Stimulated activated CD8-positive, alpha-beta memory T cell treated with anti-CD3 and anti-CD28 coated beads, Interleukin-4, amount 100 ng/mL, for 48 hours (primary cell): ENCODE measurements at regions not wholly inside any gene's neighbourhood (a gene's known extent, or its start where the extent isn't known, plus 50 kb on each side); places are given as distances from the start of the nearest gene placed in this dataset.

Experiments
- DNase-seq: peaks from one replicate; pipeline ENCODE4 v3.0.0-alpha.2; 2020

DNA sequence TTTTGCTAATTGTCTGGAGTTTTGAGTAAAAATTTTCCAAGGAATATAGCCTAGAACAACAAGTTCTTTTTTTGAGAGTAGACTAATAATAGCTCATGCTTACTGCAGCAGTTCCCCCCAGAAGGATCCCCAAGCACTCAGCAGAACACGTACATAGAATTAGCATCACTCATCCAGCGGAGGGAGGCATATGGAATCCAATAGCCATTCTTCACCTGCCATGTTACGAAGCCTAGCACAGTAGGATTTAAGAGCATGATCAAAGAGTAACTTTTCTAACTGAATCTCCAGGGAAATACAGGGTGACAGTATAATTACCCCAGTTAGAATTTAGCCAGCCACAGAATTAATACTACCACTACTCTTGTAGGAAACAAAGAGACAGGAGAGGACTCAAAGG, 511.7 kb upstream of the NOX3 start:
- no peak for DNase-seq

DNA sequence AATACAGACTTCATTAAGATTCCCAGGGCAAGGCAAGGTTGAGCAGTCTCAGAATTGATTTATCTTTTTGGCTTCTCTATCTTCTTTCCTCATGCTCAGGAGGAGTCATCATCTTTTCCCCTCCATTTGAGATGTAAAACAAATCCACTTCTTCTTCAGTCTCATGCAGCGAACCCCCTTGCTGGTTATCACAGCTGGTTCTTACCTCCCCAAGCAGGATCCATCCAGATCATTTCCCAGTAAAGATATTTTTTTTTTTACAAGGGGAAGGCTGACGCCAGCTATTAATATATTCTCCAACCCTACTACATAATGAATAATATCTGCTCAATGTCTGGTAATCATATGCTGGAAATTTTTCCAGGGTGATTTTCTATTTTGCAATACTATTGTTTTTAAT, 508.9 kb upstream of the NOX3 start:
- no peak for DNase-seq

DNA sequence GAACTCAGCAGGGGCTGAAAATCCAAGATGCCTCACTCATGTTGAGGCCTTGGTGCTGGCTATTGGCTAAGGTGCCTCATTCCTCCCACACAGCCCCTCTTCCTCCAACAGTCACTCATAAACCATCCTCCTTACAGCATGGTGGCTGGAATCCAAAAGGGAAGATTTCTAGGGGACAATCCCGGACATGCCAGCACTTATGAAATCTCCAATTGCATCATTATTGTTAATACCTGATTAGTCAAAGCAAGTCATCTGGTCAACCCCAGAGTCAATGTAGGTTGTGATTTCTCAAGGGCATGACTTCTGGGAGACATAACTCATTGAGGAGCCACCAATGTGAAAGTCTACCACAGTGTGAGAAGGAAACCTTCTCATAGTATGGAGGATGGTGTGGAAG, 506.6 kb upstream of the NOX3 start:
- no peak for DNase-seq

GRCh38 chr6:155959898-155960495, 504.4 kb upstream of the NOX3 start:
- DNase-seq = no peak

DNA sequence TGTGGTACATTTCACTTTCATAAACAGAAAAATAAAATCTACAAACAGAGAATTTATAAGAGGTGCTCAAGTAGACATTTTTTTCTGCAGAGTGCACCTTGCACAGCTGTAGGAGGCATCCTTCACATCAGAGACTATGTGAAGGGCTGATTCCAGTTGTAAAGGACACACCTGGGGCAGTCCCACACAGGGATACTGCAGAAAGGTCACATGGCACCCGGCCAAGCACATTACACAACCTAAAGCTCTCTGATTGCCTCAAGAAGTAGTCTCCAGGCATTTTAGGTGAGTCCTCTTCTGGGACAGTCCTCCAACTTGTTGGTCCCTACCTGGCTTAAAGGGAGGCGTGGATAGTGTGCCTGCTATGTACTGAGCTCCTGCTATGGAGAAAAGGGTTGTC, 502.9 kb upstream of the NOX3 start:
- DNase-seq = no peak

- no peak for DNase-seq
Observed at GRCh38 chr6:155955038-155955437, 499.4 kb upstream of the NOX3 start.

- DNase-seq = no peak
Observed at GRCh38 chr6:155954149-155954548, 498.5 kb upstream of the NOX3 start.

GRCh38 chr6:155949256-155949655, 493.6 kb upstream of the NOX3 start:
- DNase-seq = no peak

DNA sequence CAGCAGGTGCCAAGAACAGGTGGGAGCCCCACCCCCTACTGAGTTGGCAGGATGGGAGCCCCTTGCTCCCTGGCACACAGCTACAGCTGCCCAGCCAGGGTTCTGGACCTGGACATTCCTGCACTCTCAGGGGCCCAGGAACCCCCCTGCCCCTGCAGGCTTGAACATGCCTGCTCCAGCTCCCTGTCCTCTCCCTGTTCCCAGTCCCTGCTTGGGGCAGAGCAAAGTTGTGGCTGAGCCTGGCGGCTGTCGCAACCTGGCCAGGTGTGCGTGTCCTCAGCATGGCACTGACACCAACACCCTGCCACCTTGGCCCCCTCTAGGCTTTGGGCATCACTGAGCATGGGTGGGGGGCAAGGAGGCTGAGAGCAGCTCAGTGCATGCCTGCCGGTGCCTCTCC, 491.2 kb upstream of the NOX3 start:
- DNase-seq = no peak

DNA sequence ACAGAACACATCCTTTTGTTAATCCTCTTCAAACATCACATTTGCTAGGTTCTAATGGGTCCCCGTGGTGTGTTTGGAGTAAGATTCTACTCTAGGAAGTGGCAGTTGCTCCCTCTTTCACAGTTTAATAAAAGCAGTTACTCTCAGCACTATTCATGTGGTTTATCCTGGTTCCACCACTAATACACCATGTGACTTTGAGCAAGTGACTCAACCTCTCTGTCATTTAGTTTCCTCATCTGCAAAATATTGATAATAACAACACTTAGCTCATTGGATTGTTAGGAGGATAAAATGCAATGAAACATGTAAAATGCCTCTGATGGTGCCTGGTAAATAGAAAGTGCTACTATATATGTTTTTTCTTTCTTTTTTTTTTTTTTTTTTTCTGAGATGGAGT, 488.0 kb upstream of the NOX3 start:
- no peak for DNase-seq

DNA sequence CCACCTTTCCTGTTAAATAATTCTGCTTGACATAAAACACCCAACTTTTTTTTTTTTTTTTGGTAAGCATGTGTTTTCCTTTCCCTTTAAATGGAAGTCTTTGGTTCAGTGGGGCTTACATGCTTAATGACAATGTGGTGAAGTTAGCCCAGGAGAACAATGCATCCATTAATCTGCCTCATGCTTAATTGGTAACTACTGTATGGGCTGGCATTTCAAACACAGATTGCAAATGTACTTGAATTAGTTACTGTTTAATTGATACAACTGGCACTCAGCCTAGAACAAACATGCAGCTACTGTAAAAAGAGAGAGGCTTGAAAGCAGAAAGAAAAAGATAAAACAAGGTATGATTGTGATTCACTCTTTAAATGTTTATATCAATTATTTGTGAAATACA, 483.6 kb upstream of the NOX3 start:
- DNase-seq = no peak

DNA sequence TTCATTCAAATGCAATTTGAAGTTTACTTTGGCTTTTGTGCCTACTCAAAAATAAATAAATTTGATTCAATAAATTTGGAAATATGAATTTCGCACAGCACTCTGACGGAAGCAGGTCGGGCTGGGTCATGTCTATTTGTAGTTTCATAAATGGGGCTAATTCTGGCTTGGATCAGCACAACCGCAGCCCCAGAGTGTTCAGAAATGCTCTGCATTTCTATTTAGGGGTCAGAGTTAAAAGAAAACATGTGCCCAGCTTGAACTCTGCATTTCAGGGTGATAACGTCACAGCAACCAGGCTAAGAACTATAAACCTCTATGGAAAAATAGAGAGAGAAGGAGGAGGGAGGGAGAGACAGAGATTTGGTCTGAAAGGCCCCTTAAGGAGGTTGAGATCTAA, 480.9 kb upstream of the NOX3 start:
- DNase-seq = no peak

DNA sequence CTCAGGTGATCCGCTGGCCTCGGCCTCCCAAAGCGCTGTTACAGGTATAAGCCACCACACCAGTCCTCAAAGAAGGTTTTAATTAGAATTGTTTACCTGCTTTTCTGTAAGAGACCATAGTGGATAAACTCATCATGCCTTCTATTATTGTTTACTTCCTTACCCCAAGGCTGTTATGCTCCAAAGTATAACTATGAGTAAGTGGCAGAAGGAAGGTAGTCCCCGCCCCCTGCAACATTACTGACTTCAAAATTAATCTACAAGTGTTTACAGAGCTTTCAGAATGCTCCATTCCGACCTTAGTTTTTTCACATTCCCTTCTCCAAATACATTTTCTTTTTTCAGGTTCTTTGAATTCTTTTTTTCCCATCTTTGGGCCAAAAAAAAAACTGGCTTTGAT, 480.5 kb upstream of the NOX3 start:
- DNase-seq = no peak

DNA sequence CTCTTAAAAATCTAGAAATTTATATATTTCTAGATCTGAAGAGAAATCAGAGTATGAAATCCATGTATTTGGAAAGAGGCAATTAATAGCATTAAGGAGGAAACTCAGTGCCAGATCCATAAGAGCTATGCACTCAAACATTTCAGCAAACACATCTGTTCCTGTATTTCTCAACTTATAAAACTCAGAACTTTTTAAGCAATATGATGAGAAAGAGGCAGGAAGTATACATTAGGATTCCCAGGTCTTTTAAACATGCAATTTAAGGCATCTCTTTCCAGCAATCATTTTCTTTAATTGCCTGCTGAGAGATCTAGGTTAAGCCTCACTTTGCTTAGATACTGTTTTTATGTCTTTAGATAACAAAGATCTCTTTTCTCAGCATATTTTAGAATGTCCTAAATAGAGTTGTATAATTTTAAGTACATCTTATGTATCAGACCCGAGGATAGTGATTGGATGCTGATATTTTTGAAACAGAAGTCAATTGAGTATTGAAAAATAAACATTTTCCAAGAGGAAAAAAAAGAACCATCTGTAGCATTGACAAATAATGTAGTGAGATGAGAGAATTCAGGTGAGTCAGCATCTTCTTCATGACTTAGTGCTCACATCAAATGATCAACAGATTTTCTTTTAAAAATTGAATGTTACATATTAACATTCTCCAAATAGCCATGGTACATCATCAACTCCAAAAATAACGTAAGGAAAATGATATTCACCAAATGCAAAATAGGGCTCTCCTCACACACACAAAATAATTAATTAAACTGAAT, 461.4 kb upstream of the NOX3 start:
- DNase-seq = no peak

DNA sequence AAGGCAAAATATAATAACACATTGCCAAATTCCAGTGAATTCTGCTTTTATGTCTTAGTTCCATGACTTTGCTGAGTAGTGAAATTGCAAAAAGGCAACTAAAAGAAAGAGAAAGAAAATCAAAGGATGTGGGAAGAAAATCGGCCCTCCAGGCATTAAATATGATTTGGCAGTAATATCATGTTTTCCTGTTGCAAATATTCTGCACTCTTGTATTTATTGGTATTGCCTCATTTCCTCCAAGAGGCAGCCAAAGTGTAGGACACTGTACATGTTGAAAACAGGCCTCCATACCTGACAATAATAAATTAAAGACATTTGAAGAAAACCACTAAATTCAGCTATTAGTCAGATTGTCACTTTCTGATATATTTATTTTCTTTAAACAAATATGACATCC, 460.0 kb upstream of the NOX3 start:
- no peak for DNase-seq

GRCh38 chr6:155913816-155914215, 458.2 kb upstream of the NOX3 start:
- DNase-seq = no peak

DNA sequence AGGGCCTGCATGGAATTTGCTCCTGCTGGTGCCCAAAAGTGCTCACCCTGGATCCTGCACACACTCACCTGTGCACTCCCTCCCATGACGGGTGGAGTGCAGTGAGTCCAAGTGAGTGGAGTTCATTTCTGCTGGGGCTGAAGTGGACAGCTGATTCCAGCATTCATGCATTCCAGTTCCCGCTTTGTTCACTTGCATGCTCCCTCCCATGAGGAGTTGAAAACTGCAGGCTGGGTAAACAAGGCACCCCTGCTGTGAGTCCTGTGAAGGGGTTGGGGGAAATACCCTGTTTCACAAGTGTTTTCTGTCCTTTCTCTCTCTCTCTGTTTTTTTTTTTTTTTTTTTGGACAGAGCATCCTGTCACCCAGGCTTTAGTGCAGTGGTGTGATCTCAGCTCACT, 454.1 kb upstream of the NOX3 start:
- no peak for DNase-seq

- DNase-seq = no peak
Observed at GRCh38 chr6:155895641-155896040, 440.0 kb upstream of the NOX3 start.

DNA sequence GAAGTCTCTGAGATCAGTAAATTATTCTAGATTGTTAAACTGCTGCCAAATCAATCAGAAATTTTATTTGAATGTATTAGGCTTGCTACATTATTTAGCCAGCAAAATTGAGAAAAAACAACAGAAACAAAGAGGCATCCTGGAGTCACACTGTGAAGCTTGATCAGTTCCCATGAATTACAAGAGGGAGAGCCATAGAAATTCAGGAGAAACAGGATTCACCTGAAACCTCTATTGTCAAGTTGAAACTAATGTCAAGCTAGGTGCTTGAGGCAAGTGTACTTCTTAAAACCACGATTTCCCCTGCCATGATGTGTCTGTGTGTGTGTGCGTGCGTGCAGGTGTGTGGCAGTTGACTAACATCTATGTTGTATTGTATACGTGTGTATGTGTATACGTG, 439.1 kb upstream of the NOX3 start:
- DNase-seq = no peak

DNA sequence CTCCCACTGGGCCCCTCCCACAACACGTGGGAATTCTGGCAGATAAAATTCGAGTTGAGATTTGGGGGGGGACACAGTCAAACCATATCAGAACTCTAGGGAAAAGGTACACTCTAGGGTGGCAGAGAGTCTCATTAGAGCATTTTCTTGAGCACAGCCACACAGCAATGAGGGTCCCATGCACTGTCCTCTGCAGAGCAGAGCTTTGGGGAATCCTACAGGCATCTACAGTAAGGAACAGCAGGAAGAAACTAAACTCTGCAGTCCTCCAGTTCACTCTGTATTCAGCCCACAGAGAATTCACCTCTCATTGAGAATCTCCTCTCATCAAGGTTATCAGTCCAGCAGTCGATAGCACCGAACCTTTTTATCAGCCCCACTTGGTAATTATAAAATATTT, 438.6 kb upstream of the NOX3 start:
- DNase-seq = no peak

GRCh38 chr6:155890409-155890808, 434.8 kb upstream of the NOX3 start:
- no peak for DNase-seq

DNA sequence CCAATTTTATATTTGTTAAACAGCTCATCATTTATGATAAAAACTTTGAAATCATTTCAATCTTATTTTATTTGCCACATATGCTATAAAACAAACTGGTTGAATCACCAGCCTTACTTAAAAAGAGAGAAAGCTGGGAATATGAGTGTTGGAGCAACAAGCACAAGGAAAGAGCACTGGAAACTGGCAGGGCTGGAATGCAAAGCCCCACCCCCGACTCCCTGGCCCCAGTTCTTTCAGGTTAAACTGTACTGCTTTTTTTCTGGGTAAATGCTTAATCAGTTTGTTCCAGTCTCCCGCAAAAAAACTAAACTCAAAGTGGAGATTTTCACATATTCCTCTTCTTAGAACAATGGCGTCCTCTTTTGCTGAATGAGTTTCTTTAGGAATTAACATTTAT, 433.8 kb upstream of the NOX3 start:
- no peak for DNase-seq

DNA sequence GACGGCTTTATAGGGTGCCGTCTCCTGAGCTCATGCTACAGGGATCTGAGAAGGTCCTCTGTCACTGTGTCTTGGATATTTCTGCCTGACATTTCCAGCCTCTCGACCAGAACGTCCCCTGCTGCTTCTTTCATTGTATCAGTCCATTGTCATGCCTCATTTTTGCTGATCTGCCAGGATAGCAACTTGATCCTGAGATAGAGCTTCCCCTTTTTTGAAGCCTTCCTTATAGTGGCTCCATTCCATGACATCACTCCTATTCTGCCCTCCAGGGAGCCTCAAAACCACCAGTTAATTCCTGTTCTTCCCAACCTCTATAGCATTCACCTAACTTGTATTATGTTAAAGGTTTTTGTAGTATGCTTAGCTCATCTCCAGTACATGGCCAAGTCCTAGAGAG, 431.8 kb upstream of the NOX3 start:
- DNase-seq = no peak

- no peak for DNase-seq
Observed at GRCh38 chr6:155883741-155884140, 428.1 kb upstream of the NOX3 start.

GRCh38 chr6:155883334-155883731, 427.7 kb upstream of the NOX3 start:
- DNase-seq = no peak
